Stimulated activated CD4-positive, alpha-beta T cell treated with anti-CD3 and anti-CD28 coated beads, Interleukin-12 subunit alpha, Interleukin-12 subunit beta, amount 100 ng/mL, for 48 hours (primary cell): ENCODE measurements at regions not wholly inside any gene's neighbourhood (a gene's known extent, or its start where the extent isn't known, plus 50 kb on each side); places are given as distances from the start of the nearest gene placed in this dataset.
"Not testable (repeated sequence)": the region's sequence is repeated elsewhere in the genome, so short reads cannot be mapped to it uniquely, and the experiment has no call there.

Experiments used
- DNase-seq, 3 donors: peaks; one replicate each; pipeline ENCODE4 v3.0.0-alpha.2; 2020; ENCODE audit warnings: low read depth in 2 of 3, low spot score in 1 of 3

GRCh38 chr1:204777591-204777990, 92.1 kb upstream of the LRRN2 start:
- DNase-seq: no peak

DNA sequence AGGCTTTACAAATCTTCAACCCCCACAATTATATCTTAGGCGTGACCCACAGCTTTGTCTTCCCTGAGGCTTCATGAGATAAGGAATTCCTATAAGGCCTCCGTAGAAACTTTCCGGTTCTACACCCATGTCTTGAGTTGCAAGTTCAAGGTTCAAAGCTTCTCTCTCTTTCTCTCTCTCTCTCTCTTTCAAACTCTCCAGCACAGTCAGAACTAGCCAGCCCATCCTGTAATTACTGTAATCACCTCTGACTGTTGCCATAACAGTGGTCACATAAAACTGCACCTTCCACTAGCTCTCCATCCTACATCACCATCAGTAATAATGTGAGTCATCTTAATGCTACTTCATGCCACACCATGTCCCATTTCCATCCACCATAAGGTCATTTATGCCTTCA, 90.0 kb upstream of the NFASC start:
- no peak for DNase-seq

- no peak for DNase-seq
These were observed 88.5 kb upstream of the NFASC start for GRCh38 chr1:204782118-204782700.

GRCh38 chr1:204785023-204785422, 85.6 kb upstream of the NFASC start:
- DNase-seq: not testable (repeated sequence)

DNA sequence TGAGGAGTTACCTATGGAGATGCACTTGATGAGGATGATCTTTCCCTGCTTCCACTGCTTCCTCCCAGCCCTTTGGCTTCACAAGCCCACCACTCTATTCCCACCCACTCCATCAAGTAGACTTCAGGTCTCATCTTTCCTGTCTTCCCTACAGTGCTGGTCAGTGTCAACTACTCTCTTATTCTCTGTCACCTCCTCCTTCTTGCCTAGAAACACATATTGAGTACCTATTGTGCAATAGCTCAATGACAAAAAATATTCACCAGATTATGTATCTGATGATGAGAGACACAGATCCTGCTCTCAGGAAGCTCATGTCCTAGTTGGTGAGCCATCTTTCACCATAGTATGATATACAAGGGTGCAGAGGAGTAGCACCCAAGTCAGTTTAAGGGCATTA, 82.2 kb upstream of the NFASC start:
- no peak for DNase-seq

DNA sequence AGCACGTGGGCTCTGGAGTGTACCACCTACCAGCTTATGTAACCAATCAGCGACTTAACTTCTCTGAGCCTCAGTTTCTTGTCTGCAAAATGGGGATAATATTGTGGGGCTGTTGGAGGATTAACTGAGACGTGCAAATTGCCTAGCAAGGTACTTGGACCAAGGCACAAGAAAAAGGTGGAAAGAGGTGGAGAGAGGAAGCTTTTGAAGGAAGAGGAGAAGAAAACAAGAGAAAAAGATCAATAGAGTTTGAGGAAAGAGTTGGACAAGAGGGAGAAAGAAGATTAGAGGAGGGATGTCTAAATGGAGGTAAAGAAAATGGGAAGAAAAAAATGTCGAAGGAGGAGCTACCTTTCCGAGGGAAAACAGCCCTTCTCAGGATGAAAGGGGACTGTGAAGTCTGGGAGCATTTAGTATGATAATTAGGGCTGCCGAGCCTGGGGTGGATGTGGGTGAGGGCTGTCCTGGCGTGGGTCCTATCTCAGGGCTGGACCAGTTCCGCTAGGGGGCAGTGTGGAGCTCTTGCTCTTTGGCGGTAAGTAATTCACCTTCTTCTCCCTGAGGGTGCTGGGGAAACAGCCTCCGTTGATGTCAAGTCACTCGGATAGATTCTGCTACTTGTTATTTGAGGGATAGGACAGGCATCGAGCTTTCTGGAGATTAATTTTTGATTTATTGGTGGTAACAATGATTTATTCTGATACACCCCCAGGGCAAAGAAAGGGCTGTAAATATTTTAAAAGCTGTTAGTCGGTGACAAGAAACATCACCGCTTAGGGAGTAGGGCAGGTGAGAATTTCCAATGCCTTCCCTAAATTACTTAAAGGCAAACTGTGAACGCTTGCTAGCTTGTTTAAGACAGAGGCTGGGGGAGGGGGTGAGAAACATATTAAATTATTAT, 79.0 kb upstream of the NFASC start:
- DNase-seq: peak; percentile 64 to 84 (median 80)

GRCh38 chr1:204792354-204792692, 78.3 kb upstream of the NFASC start:
- DNase-seq: no peak

- DNase-seq: no peak
These were observed 77.3 kb upstream of the NFASC start for GRCh38 chr1:204793259-204793914.

- not testable (repeated sequence) for DNase-seq
These were observed 73.8 kb upstream of the NFASC start for GRCh38 chr1:204796886-204797285.

DNA sequence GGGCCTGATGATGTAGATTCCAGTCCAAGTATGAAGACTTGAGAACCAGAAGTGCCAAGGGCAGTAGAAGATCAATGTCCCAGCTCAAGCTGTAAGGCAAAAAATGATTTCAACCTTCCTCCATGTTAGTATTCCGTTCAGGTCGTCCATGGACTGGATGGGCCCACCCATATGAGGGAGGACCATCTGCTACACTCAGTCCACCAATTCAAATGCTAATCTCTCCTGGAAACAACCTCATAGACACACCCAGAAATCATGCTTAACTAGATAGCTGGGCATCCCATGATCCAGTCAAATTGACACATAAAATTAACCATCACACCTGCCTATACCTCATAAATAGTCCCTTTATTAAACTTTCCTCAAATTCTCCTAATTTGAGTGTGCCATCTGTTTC, 73.3 kb upstream of the NFASC start:
- no peak for DNase-seq

DNA sequence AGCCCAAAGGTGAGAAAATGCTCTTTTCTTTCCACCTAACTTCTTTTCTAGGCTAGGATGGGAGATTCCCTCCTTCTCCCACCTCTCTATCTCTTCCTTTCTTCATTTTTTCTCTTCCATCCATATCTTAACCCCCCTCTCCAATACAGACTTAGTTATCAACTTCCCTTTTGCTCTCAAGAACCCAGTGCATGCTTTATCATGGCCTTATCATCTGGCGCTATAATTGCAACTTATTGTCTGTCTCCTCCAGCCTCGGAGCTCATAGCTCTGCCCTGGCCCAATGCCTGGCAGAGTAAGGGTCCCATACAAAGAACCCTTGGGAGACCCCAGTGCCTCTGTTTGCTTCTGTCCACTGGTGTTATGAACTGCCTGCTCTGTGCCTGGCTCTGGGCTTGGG, 71.0 kb upstream of the NFASC start:
- no peak for DNase-seq

GRCh38 chr1:204801211-204801610, 69.5 kb upstream of the NFASC start:
- DNase-seq: no peak

GRCh38 chr1:204802401-204803175, 68.1 kb upstream of the NFASC start:
- DNase-seq: no peak

DNA sequence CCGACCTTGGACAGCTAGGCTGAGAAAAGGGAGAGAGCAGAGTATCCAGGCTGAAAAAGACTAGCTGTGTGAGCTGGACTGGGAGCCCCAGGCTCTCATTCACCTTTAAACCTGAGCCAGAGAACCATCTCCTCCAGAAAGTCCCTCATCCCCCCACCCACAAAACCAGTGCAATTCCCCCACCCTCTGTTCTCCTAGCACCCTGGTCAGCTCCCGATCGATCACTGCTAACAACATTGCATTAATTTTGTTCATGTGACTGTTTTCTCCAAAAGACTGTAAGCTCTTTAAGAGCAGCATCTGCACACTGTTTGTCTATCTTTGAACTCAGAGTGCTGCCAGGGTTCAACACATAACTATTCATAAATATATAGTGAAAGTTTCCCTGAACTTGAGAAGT, 67.1 kb upstream of the NFASC start:
- no peak for DNase-seq

- DNase-seq: peak; percentile 75 to 91 (median 76)
These were observed 63.5 kb upstream of the NFASC start for GRCh38 chr1:204806943-204807687.

DNA sequence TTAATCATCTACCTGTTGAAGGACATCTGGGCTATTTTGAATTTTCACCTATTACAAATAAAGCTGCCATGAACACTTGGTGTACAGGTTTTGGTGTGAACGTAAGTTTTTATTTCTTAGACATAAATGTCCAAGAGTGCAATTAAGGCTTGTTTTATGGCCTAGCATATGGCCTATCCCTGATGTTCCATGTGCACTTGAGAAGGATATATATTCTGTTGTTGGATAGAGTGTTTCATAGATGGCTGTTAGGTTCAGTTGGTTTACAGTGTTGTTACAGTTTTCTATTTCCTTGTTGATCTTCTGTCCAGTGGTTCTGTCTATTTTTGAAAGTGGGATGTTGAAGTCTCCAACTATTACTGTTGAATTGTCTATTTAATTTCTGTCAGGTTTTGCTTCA, 61.2 kb upstream of the NFASC start:
- no peak for DNase-seq

DNA sequence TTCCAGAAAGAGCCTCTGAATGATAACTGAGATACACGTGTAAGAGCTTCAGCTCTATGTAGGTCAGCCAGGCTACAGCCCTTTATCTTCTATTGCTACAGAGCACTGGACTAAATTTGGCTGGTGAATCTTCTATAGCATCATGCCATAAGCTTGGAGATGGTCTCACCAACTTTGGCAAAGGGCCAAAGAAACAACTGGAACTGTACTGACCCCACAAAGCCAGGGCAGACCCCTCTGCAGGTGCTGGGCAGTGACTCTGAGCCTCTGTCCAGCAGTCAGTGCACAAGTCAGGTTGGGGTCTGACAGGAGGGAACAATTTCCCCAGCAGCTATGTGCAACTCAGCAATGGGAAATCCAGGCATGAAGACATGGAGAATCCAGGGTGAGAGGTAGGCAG, 57.8 kb upstream of the NFASC start:
- DNase-seq: no peak

GRCh38 chr1:204813522-204813921, 57.1 kb upstream of the NFASC start:
- DNase-seq: no peak

- no peak for DNase-seq
These were observed 56.3 kb upstream of the NFASC start for GRCh38 chr1:204814166-204814884.

- no peak for DNase-seq
These were observed 53.3 kb upstream of the NFASC start for GRCh38 chr1:204817341-204817740.
